H1 (cell line): ENCODE measurements at regions not wholly inside any gene's neighbourhood (a gene's known extent, or its start where the extent isn't known, plus 50 kb on each side); places are given as distances from the start of the nearest gene placed in this dataset.

ENCODE experiments used
- CTCF ChIA-PET: fragments of 300-600 bp; sonication (Branson Sonifier 250); formaldehyde crosslinking; loops from one replicate; lab custom pipeline; 2021; ENCODE audit not compliant: partially characterized antibody; lab: Charles Lee
- POLR2A ChIA-PET: fragments of 300-600 bp; sonication (Branson Sonifier 250); formaldehyde crosslinking; loops from one replicate; lab custom pipeline; 2021; ENCODE audit warnings: inconsistent platforms; ENCODE audit not compliant: partially characterized antibody; lab: Charles Lee
- DNase-seq, 2 experiments: peaks; one replicate each; pipeline versions ENCODE4 v3.0.0 to v3.0.0-alpha.2; 2010 to 2022; ENCODE audit warnings: low spot score in 2 of 2, low read depth in 1 of 2, mixed read lengths in 1 of 2
- FAIRE-seq: peaks from 2 replicates; lab custom pipeline; 2011; peaks lifted over from hg19 to GRCh38; lab: Jason Lieb, UNC
- H2AFZ ChIP-seq: 2 replicates; pipeline ENCODE4 v1.8.1; 2012; ENCODE audit warnings: low read length, inconsistent platforms
- H2AK5ac ChIP-seq: 2 replicates; pipeline ENCODE4 v1.6.1; 2013; ENCODE audit warnings: low read depth, low read length
- H2BK120ac ChIP-seq: replicated peaks from 2 replicates; pipeline ENCODE3; 2013; ENCODE audit warnings: low read depth, low read length, inconsistent platforms
- H2BK12ac ChIP-seq: 2 replicates; pipeline ENCODE4 v1.6.1; 2013; ENCODE audit warnings: low read depth, low read length
- H2BK15ac ChIP-seq: 2 replicates; pipeline ENCODE4 v1.6.1; 2013; ENCODE audit warnings: low read length
- H2BK20ac ChIP-seq: 2 replicates; pipeline ENCODE4 v1.6.1; 2013; ENCODE audit warnings: low read length
- H2BK5ac ChIP-seq: 2 replicates; pipeline ENCODE4 v1.6.1; 2013; ENCODE audit warnings: low read depth, low read length
- H3K14ac ChIP-seq: 2 replicates; pipeline ENCODE4 v1.6.1; 2013; ENCODE audit warnings: inconsistent platforms; ENCODE audit not compliant: insufficient read length
- H3K18ac ChIP-seq: 2 replicates; pipeline ENCODE4 v1.6.1; 2013; ENCODE audit warnings: low read length; ENCODE audit errors: extremely low read depth
- H3K23ac ChIP-seq: 2 replicates; pipeline ENCODE4 v1.6.1; 2013; ENCODE audit warnings: inconsistent platforms; ENCODE audit not compliant: insufficient read length
- H3K23me2 ChIP-seq: 2 replicates; pipeline ENCODE4 v1.6.1; 2013; ENCODE audit warnings: low read depth, low read length
- H3K27ac ChIP-seq: 2 replicates; pipeline ENCODE4 v1.6.1; 2011; ENCODE audit warnings: low read depth, low read length, inconsistent platforms
- H3K27me3 ChIP-seq, 4 experiments: replicated peaks in 1 of 4; 1 replicate in 1 of 4; 2 replicates in 3 of 4; pipeline versions ENCODE4 v1.6.1 to v1.8.1; 2011 to 2013; ENCODE audit warnings: low read length in 3 of 4, mild to moderate bottlenecking in 3 of 4, inconsistent platforms in 2 of 4, mixed read lengths in 2 of 4, moderate library complexity in 1 of 4; ENCODE audit not compliant: control insufficient read depth in 3 of 4, insufficient read depth in 3 of 4; ENCODE audit errors: extremely low read depth in 1 of 4
- H3K36me3 ChIP-seq, 4 experiments: 2 replicates each; pipeline versions ENCODE4 v1.6.1 to v1.8.1; 2011 to 2013; ENCODE audit warnings: mild to moderate bottlenecking in 4 of 4, low read length in 3 of 4, moderate library complexity in 2 of 4, control low read depth in 1 of 4, inconsistent platforms in 1 of 4; ENCODE audit not compliant: insufficient read depth in 4 of 4, control insufficient read depth in 2 of 4
- H3K4ac ChIP-seq: replicated peaks from 2 replicates; pipeline ENCODE3; 2013; ENCODE audit warnings: low read length, low read depth, mixed read lengths, inconsistent platforms; ENCODE audit not compliant: insufficient read length
- H3K4me1 ChIP-seq, 4 experiments: replicated peaks in 1 of 4; 1 replicate in 1 of 4; 2 replicates in 3 of 4; pipeline versions ENCODE4 v1.6.1 to v1.8.1; 2011 to 2013; ENCODE audit warnings: low read length in 3 of 4, inconsistent platforms in 2 of 4, mixed read lengths in 1 of 4; ENCODE audit not compliant: insufficient read depth in 4 of 4, control insufficient read depth in 3 of 4
- H3K4me2 ChIP-seq, 2 experiments: 2 replicates each; pipeline versions ENCODE4 v1.6.1 to v1.8.1; 2011 to 2013; ENCODE audit warnings: low read depth in 2 of 2, low read length in 2 of 2, control low read depth in 1 of 2, inconsistent platforms in 1 of 2, mild to moderate bottlenecking in 1 of 2; ENCODE audit not compliant: insufficient read depth in 1 of 2
- H3K4me3 ChIP-seq, 4 experiments: fragments of 200-600, 300-600 bp in 1 of 4; sonication (generic), shearing (Covaris generic), sonication (Bioruptor Twin) in 1 of 4; 2 replicates each; pipeline versions ENCODE4 v1.5.1 to v1.8.1; 2011 to 2016; ENCODE audit warnings: low read length in 4 of 4, low read depth in 3 of 4, control low read depth in 2 of 4, inconsistent platforms in 2 of 4, mild to moderate bottlenecking in 2 of 4, mixed read lengths in 1 of 4, moderate library complexity in 1 of 4; ENCODE audit not compliant: insufficient read depth in 2 of 4; ENCODE audit errors: extremely low read depth in 1 of 4
- H3K56ac ChIP-seq: replicated peaks from 2 replicates; pipeline ENCODE3; 2013; ENCODE audit warnings: low read depth, mild to moderate bottlenecking, mixed read lengths, low read length, inconsistent platforms; ENCODE audit not compliant: insufficient read length
- H3K79me1 ChIP-seq: 2 replicates; pipeline ENCODE4 v1.6.1; 2013; ENCODE audit warnings: low read depth, low read length, control low read depth
- H3K79me2 ChIP-seq, 2 experiments: 2 replicates each; pipeline versions ENCODE4 v1.6.1 to v1.8.1; 2012 to 2013; ENCODE audit warnings: low read length in 2 of 2, mild to moderate bottlenecking in 2 of 2, inconsistent platforms in 1 of 2; ENCODE audit not compliant: insufficient read depth in 2 of 2, control insufficient read depth in 1 of 2
- H3K9ac ChIP-seq, 4 experiments: replicated peaks in 1 of 4; 1 replicate in 1 of 4; 2 replicates in 3 of 4; pipeline versions ENCODE4 v1.6.1 to v1.8.1; 2011 to 2013; ENCODE audit warnings: low read depth in 3 of 4, low read length in 3 of 4, control low read depth in 2 of 4, mild to moderate bottlenecking in 2 of 4, moderate library complexity in 2 of 4, inconsistent platforms in 1 of 4; ENCODE audit errors: extremely low read depth in 1 of 4
- H3K9me3 ChIP-seq, 2 experiments: 2 replicates each; pipeline versions ENCODE4 v1.6.1 to v1.8.1; 2012 to 2013; ENCODE audit warnings: mild to moderate bottlenecking in 2 of 2, moderate library complexity in 2 of 2, control low read depth in 1 of 2, inconsistent platforms in 1 of 2, low read depth in 1 of 2, low read length in 1 of 2, mixed read lengths in 1 of 2; ENCODE audit not compliant: insufficient read depth in 2 of 2
- H4K20me1 ChIP-seq, 2 experiments: replicated peaks in 1 of 2; 2 replicates each; pipeline versions ENCODE3 to v1.8.1; 2011 to 2013; ENCODE audit warnings: inconsistent platforms in 2 of 2, low read length in 2 of 2, mild to moderate bottlenecking in 1 of 2; ENCODE audit not compliant: insufficient read depth in 2 of 2, control insufficient read depth in 1 of 2
- H4K5ac ChIP-seq: 2 replicates; pipeline ENCODE4 v1.6.1; 2013; ENCODE audit warnings: low read length, low read depth, mixed read lengths, inconsistent platforms; ENCODE audit not compliant: insufficient read length
- H4K8ac ChIP-seq: 2 replicates; pipeline ENCODE4 v1.8.0; 2013; ENCODE audit warnings: mild to moderate bottlenecking, moderate library complexity, low read length, inconsistent platforms; ENCODE audit not compliant: insufficient read depth; ENCODE audit errors: extremely low read depth
- H4K91ac ChIP-seq: replicated peaks from 2 replicates; pipeline ENCODE3; 2013; ENCODE audit warnings: low read length, mixed read lengths, inconsistent platforms; ENCODE audit not compliant: insufficient read length
- WGBS, 2 experiments: shearing (Covaris generic) in 1 of 2; methylation state at CpG; one replicate each; pipeline versions ENCODE4 v1.1.6 to v1.1.7; 2013 to 2015; ENCODE audit warnings: low lambda C conversion rate in 2 of 2, mixed read lengths in 2 of 2, inconsistent platforms in 1 of 2, low coverage in 1 of 2, missing lambda C conversion rate in 1 of 2; ENCODE audit not compliant: insufficient replicate concordance in 2 of 2, insufficient coverage in 1 of 2, insufficient read length in 1 of 2; ENCODE audit errors: extremely low coverage in 1 of 2, missing lambda C conversion rate in 1 of 2; 5-methylcytosine and 5-hydroxymethylcytosine counted together
- TF ChIP-seq, protein P1 (sequence below), 3 experiments: IDR thresholded peaks; 1 replicate in 2 of 3; 2 replicates in 1 of 3; pipeline versions ENCODE4 v1.5.1 to v1.6.1; 2011; ENCODE audit warnings: low read length in 3 of 3, mild to moderate bottlenecking in 3 of 3, inconsistent platforms in 2 of 3, low read depth in 1 of 3, moderate library complexity in 1 of 3; ENCODE audit not compliant: insufficient read depth in 1 of 3; ENCODE audit errors: control extremely low read depth in 1 of 3

DNA sequence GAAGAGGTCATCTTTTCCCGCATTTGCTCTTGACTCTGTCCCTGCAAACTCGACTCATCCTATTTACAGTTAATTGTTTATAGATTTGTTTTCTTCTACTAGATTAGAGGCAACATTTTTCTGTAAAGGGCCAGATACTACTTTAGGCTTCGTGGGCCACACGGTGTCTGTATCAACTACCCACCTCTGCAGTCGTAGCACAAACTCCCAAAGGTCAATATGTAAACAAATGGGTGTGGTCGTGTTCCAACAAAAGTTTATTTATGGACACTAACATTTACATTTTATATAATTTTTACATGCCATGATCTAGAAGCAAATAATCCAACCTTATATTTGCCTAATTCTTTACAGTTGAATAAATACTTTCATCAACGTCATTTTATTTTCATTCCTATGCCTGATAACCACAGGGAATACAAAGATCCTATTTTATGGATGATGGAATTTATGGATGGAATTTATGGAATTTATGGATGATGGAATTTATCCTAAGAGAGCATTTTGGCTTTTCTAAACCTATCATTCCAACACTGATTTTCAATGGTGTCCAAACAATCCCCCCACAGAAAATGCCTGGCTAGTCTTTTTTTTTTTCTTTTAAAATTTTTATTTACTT, 232.8 kb downstream of the MYLK4 start:
- Histone ChIP-seq H3K36me3 (no peaks in the 10 kb centered on the region), H3K9ac (no peak overlapping the region), H3K4me1 (no peaks in the 10 kb centered on the region), H3K79me1 (no peaks in the 10 kb centered on the region), H2AK5ac (no peak overlapping the region), H3K4me2 (no peak overlapping the region), H3K56ac (no peak overlapping the region), H2BK5ac (no peak overlapping the region), H3K4ac (no peak overlapping the region), H3K14ac (no peak overlapping the region), H3K79me2 (no peaks in the 10 kb centered on the region; a peak in 1 of 4 replicates), H3K27me3 (no peaks in the 10 kb centered on the region), H2AFZ (no peak overlapping the region), H4K91ac (no peak overlapping the region), H3K23ac (no peak overlapping the region), H4K8ac (no peak overlapping the region), H4K20me1 (no peaks in the 10 kb centered on the region), H3K18ac (no peak overlapping the region), H3K4me3 (no peak overlapping the region), H2BK12ac (no peak overlapping the region), H3K27ac (no peak overlapping the region), H2BK20ac (no peak overlapping the region), H3K23me2 (no peaks in the 10 kb centered on the region), H3K9me3 (peaks cover 5 to 10% of the 10 kb centered on the region in 2 experiments; a peak in 3 of 4 replicates), H2BK120ac (no peak overlapping the region), H2BK15ac (no peak overlapping the region), H4K5ac (no peak overlapping the region)
- POLR2A ChIA-PET = no interaction called here
- CTCF ChIA-PET = no interaction called here
- DNase-seq = no peak
- no peak for FAIRE-seq
- WGBS, 2 experiments = 90% methylated on average over 7 of the region's 7 CpGs; no CpG with 5 or more reads in 1 of the 2 experiments
- TF ChIP-seq, protein P1, sequence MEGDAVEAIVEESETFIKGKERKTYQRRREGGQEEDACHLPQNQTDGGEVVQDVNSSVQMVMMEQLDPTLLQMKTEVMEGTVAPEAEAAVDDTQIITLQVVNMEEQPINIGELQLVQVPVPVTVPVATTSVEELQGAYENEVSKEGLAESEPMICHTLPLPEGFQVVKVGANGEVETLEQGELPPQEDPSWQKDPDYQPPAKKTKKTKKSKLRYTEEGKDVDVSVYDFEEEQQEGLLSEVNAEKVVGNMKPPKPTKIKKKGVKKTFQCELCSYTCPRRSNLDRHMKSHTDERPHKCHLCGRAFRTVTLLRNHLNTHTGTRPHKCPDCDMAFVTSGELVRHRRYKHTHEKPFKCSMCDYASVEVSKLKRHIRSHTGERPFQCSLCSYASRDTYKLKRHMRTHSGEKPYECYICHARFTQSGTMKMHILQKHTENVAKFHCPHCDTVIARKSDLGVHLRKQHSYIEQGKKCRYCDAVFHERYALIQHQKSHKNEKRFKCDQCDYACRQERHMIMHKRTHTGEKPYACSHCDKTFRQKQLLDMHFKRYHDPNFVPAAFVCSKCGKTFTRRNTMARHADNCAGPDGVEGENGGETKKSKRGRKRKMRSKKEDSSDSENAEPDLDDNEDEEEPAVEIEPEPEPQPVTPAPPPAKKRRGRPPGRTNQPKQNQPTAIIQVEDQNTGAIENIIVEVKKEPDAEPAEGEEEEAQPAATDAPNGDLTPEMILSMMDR (IDR thresholded peaks at IDR 0.05; ENCODE audit: control extremely low read depth in 1 of 3, insufficient read depth in 1 of 3, low read depth in 1 of 3, low read length in 3 of 3) = no peak
